IMR-90 (cell line): ENCODE measurements at regions not wholly inside any gene's neighbourhood (a gene's known extent, or its start where the extent isn't known, plus 50 kb on each side); places are given as distances from the start of the nearest gene placed in this dataset.

Source experiments
- BHLHE40 ChIP-seq: fragments of 150-350 bp; IDR thresholded peaks from 2 replicates; pipeline ENCODE4 v1.6.1; 2016; ENCODE audit warnings: mild to moderate bottlenecking, low read depth, low read length
- CEBPB ChIP-seq: IDR thresholded peaks from 2 replicates; pipeline ENCODE4 v1.6.1; 2012; ENCODE audit warnings: low read depth, low read length, improper control_type of control experiment
- MAFK ChIP-seq: IDR thresholded peaks from 2 replicates; pipeline ENCODE4 v1.6.1; 2012; ENCODE audit warnings: low read depth, low read length, improper control_type of control experiment
- MXI1 ChIP-seq: IDR thresholded peaks from 2 replicates; pipeline ENCODE4 v1.6.1; 2012; ENCODE audit warnings: low read depth, mild to moderate bottlenecking, low read length, moderate library complexity, borderline replicate concordance
- NFE2L2 ChIP-seq: fragments of 150-350 bp; IDR thresholded peaks from 2 replicates; pipeline ENCODE4 v1.6.1; 2016; ENCODE audit warnings: low read depth, mild to moderate bottlenecking, low read length
- POLR2A ChIP-seq: IDR thresholded peaks from 2 replicates; pipeline ENCODE4 v1.6.1; 2012; ENCODE audit warnings: mild to moderate bottlenecking, low read depth, low read length
- RAD21 ChIP-seq: IDR thresholded peaks from 2 replicates; pipeline ENCODE4 v1.6.1; 2012; ENCODE audit warnings: low read length, improper control_type of control experiment
- RCOR1 ChIP-seq: IDR thresholded peaks from 2 replicates; pipeline ENCODE4 v1.6.1; 2012; ENCODE audit warnings: mild to moderate bottlenecking, low read length, improper control_type of control experiment; ENCODE audit not compliant: insufficient replicate concordance
- SMC3 ChIP-seq: fragments of 150-350 bp; IDR thresholded peaks from 2 replicates; pipeline ENCODE4 v1.6.1; 2016; ENCODE audit warnings: low read depth, mild to moderate bottlenecking, antibody characterized with exemption, low read length, moderate library complexity
- TF ChIP-seq, protein P1 (sequence below): fragments of 150-350 bp; IDR thresholded peaks from 2 replicates; pipeline ENCODE4 v1.6.1; 2016; ENCODE audit warnings: low read depth, mild to moderate bottlenecking, low read length, moderate library complexity, borderline replicate concordance
- TF ChIP-seq, protein P2 (sequence below): conservative IDR thresholded peaks from 2 replicates; pipeline ENCODE4 v1.5.1; 2012; ENCODE audit warnings: mild to moderate bottlenecking, low read depth, low read length, improper control_type of control experiment
- TF ChIP-seq, protein P3 (sequence below): fragments of 150-350 bp; IDR thresholded peaks from 2 replicates; pipeline ENCODE4 v1.6.1; 2017; ENCODE audit warnings: mild to moderate bottlenecking, antibody characterized with exemption, low read length, low read depth

DNA sequence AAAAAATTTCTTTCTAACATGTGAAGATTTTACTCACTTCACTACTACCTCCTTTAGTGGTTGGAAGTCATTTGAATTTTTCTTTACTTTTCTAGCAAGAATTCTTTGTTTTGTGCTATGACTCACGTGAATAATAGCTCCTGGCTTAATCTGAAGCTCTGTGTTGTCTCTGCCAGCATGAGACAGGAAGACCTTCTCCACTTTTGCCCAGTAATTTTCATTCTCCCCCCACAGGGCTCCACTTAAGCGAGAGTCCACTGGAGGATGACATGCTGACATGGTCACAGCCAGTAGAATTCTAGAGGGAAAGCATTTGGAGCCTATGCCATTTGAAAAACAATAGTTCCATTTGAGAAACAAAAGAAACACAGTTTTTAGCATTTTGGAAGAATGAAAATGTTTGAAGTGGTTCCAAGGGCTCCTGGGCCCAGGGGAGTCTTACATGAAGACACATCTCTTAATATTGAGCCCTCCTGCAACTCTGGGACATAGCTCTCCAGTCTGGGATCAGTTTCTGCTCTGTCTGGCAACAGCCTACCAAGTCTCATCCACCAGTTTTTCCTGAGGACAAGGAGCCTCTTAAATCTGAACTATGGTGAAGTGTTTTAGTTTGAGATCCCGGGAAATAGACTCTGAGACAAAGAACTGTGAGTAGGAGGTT is 231.4 kb downstream of the PAX1 start:
- TF ChIP-seq POLR2A, result no peak
- TF ChIP-seq, protein P1, sequence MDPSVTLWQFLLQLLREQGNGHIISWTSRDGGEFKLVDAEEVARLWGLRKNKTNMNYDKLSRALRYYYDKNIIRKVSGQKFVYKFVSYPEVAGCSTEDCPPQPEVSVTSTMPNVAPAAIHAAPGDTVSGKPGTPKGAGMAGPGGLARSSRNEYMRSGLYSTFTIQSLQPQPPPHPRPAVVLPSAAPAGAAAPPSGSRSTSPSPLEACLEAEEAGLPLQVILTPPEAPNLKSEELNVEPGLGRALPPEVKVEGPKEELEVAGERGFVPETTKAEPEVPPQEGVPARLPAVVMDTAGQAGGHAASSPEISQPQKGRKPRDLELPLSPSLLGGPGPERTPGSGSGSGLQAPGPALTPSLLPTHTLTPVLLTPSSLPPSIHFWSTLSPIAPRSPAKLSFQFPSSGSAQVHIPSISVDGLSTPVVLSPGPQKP, result no peak
- TF ChIP-seq CEBPB, result no peak
- TF ChIP-seq, protein P2, sequence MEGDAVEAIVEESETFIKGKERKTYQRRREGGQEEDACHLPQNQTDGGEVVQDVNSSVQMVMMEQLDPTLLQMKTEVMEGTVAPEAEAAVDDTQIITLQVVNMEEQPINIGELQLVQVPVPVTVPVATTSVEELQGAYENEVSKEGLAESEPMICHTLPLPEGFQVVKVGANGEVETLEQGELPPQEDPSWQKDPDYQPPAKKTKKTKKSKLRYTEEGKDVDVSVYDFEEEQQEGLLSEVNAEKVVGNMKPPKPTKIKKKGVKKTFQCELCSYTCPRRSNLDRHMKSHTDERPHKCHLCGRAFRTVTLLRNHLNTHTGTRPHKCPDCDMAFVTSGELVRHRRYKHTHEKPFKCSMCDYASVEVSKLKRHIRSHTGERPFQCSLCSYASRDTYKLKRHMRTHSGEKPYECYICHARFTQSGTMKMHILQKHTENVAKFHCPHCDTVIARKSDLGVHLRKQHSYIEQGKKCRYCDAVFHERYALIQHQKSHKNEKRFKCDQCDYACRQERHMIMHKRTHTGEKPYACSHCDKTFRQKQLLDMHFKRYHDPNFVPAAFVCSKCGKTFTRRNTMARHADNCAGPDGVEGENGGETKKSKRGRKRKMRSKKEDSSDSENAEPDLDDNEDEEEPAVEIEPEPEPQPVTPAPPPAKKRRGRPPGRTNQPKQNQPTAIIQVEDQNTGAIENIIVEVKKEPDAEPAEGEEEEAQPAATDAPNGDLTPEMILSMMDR, result no peak
- no peak for TF ChIP-seq MXI1
- TF ChIP-seq BHLHE40, result no peak
- no peak for TF ChIP-seq MAFK
- TF ChIP-seq SMC3, result no peak
- TF ChIP-seq NFE2L2, result no peak
- no peak for TF ChIP-seq RCOR1
- TF ChIP-seq, protein P3, sequence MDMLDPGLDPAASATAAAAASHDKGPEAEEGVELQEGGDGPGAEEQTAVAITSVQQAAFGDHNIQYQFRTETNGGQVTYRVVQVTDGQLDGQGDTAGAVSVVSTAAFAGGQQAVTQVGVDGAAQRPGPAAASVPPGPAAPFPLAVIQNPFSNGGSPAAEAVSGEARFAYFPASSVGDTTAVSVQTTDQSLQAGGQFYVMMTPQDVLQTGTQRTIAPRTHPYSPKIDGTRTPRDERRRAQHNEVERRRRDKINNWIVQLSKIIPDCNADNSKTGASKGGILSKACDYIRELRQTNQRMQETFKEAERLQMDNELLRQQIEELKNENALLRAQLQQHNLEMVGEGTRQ, result no peak
- no peak for TF ChIP-seq RAD21
